Astrocyte (in vitro differentiated cells and primary cell): ENCODE measurements at regions not wholly inside any gene's neighbourhood (a gene's known extent, or its start where the extent isn't known, plus 50 kb on each side); places are given as distances from the start of the nearest gene placed in this dataset.

ENCODE experiments used
- DNase-seq: peaks from one replicate; pipeline ENCODE4 v3.0.0-alpha.2; 2010; ENCODE audit warnings: low read depth
- FAIRE-seq: peaks from 2 replicates; lab custom pipeline; 2011; peaks lifted over from hg19 to GRCh38; lab: Jason Lieb, UNC
- H2AFZ ChIP-seq: 2 replicates; pipeline ENCODE4 v1.6.0; 2012; ENCODE audit warnings: low read depth, low read length, inconsistent platforms
- H3K27ac ChIP-seq: 2 replicates; pipeline ENCODE4 v1.5.1; 2011; ENCODE audit warnings: low read depth, low read length, inconsistent platforms
- H3K27me3 ChIP-seq: 2 replicates; pipeline ENCODE4 v1.6.0; 2011; ENCODE audit warnings: low read length, inconsistent platforms; ENCODE audit not compliant: insufficient read depth
- H3K36me3 ChIP-seq: 2 replicates; pipeline ENCODE4 v1.5.1; 2011; ENCODE audit warnings: low read length, inconsistent platforms; ENCODE audit not compliant: insufficient read depth
- H3K4me1 ChIP-seq: 2 replicates; pipeline ENCODE4 v1.5.1; 2011; ENCODE audit warnings: low read length, inconsistent platforms; ENCODE audit not compliant: insufficient read depth
- H3K4me2 ChIP-seq: 2 replicates; pipeline ENCODE4 v1.6.0; 2012; ENCODE audit warnings: low read length, inconsistent platforms
- H3K4me3 ChIP-seq: 2 replicates; pipeline ENCODE4 v1.5.1; 2011; ENCODE audit warnings: low read depth, mild to moderate bottlenecking, low read length, inconsistent platforms; ENCODE audit not compliant: insufficient read depth
- H3K79me2 ChIP-seq: 2 replicates; pipeline ENCODE4 v1.6.0; 2012; ENCODE audit warnings: mild to moderate bottlenecking, low read length, inconsistent platforms; ENCODE audit not compliant: insufficient read depth
- H3K9ac ChIP-seq: 2 replicates; pipeline ENCODE4 v1.6.0; 2012; ENCODE audit warnings: mild to moderate bottlenecking, low read length, inconsistent platforms
- H3K9me3 ChIP-seq: 2 replicates; pipeline ENCODE4 v1.5.1; 2012; ENCODE audit warnings: low read depth, mild to moderate bottlenecking, low read length, inconsistent platforms; ENCODE audit not compliant: insufficient read depth
- H4K20me1 ChIP-seq: 2 replicates; pipeline ENCODE4 v1.6.0; 2012; ENCODE audit warnings: low read length, inconsistent platforms; ENCODE audit not compliant: insufficient read depth
- H3K27ac Mint-ChIP-seq: one replicate; pipeline ENCODE4 v1.8.0; 2021; ENCODE audit warnings: mild to moderate bottlenecking, mixed read lengths; ENCODE audit not compliant: unreplicated experiment
- H3K27me3 Mint-ChIP-seq: one replicate; pipeline ENCODE4 v1.8.0; 2021; ENCODE audit warnings: low read depth, mixed read lengths; ENCODE audit not compliant: unreplicated experiment
- H3K36me3 Mint-ChIP-seq: one replicate; pipeline ENCODE4 v1.8.0; 2021; ENCODE audit warnings: low read depth, mixed read lengths; ENCODE audit not compliant: unreplicated experiment
- H3K4me1 Mint-ChIP-seq: one replicate; pipeline ENCODE4 v1.8.0; 2021; ENCODE audit warnings: low read depth, mixed read lengths; ENCODE audit not compliant: unreplicated experiment
- H3K4me3 Mint-ChIP-seq: one replicate; pipeline ENCODE4 v1.8.0; 2021; ENCODE audit warnings: mild to moderate bottlenecking, moderate library complexity, mixed read lengths; ENCODE audit not compliant: unreplicated experiment
- H3K9me3 Mint-ChIP-seq: one replicate; pipeline ENCODE4 v1.8.0; 2021; ENCODE audit warnings: mild to moderate bottlenecking, mixed read lengths; ENCODE audit not compliant: unreplicated experiment
- CTCF ChIP-seq: IDR thresholded peaks from 2 replicates; pipeline ENCODE4 v1.5.1; 2011; ENCODE audit warnings: low read depth, mild to moderate bottlenecking, inconsistent platforms, low read length, moderate library complexity; ENCODE audit not compliant: insufficient read depth
- EZH2 ChIP-seq: IDR thresholded peaks from 2 replicates; pipeline ENCODE4 v1.6.1; 2012; ENCODE audit warnings: mild to moderate bottlenecking, low read length, inconsistent platforms; ENCODE audit not compliant: insufficient read depth

GRCh38 chr15:77682564-77682963 lies 49.9 kb upstream of the LINGO1 start:
- Mint-ChIP-seq H3K4me3 (no peak overlapping the region), H3K27ac (peak overlapping the region; percentile 21), H3K4me1 (peaks cover 3% of the 10 kb centered on the region), H3K9me3 (peaks cover 3% of the 10 kb centered on the region), H3K36me3 (no peaks in the 10 kb centered on the region), H3K27me3 (peaks cover 66% of the 10 kb centered on the region)
- H3K9me3 ChIP-seq, result no peaks in the 10 kb centered on the region
- no peak overlapping the region for H3K4me2 ChIP-seq
- H4K20me1 ChIP-seq, result no peaks in the 10 kb centered on the region
- no peaks in the 10 kb centered on the region for H3K4me1 ChIP-seq
- H3K9ac ChIP-seq, result no peak overlapping the region
- no peaks in the 10 kb centered on the region for H3K79me2 ChIP-seq
- DNase-seq (no peak), FAIRE-seq (no peak)
- TF ChIP-seq CTCF, result no peak
- TF ChIP-seq EZH2, result no peak
- no peaks in the 10 kb centered on the region for H3K36me3 ChIP-seq
- no peak overlapping the region for H2AFZ ChIP-seq
- H3K27ac ChIP-seq, result no peak overlapping the region
- H3K4me3 ChIP-seq, result no peak overlapping the region
- H3K27me3 ChIP-seq, result peaks cover 15% of the 10 kb centered on the region
